GM12864 (cell line): ENCODE measurements at regions not wholly inside any gene's neighbourhood (a gene's known extent, or its start where the extent isn't known, plus 50 kb on each side); places are given as distances from the start of the nearest gene placed in this dataset.

Experiments used
- DNase-seq: peaks from one replicate; pipeline ENCODE4 v3.0.0-alpha.2; 2011; ENCODE audit warnings: low read depth
- H3K4me3 ChIP-seq: 2 replicates; pipeline ENCODE4 v1.5.1; 2011; ENCODE audit warnings: mild to moderate bottlenecking, low read depth, low read length, control low read depth
- TF ChIP-seq, protein P1 (sequence below): IDR thresholded peaks from 2 replicates; pipeline ENCODE4 v1.5.1; 2011; ENCODE audit warnings: low read depth, mild to moderate bottlenecking, moderate library complexity, low read length, control low read depth, inconsistent platforms; ENCODE audit errors: missing control alignments

DNA sequence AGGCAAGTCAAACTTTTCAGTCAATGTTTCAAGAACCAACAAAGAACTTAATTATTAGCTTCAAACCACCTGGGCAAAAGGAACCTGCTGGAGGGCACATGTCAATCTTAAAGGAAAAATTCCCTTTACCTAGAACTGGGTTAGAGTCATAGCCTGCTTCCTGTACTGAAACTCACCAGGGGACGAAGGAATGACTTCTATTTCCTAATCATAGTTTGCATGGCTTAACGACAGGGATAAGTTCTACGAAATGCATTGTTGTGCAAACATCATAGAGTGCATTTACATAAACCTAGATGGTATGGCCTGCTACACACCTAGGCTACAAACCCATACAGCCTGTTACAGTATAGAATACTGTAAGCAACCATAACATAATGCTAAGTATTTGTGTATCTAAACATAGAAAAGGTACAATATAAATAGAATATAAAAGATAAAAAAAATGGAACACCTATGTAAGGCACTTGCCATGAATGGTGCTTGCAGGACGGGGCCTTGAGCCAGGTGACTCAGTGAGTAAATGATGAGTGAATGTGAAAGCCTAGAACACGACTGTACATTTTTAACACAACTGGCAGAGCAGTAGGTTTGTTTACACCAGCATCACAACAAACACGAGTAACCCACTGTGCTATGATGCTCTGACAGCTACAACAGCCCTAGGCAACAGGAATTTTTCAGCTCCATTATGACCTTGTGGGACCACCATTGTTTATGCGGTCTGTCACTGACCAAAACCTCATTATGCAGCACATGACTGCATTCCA, 234.9 kb upstream of the CAND1 start:
- TF ChIP-seq, protein P1, sequence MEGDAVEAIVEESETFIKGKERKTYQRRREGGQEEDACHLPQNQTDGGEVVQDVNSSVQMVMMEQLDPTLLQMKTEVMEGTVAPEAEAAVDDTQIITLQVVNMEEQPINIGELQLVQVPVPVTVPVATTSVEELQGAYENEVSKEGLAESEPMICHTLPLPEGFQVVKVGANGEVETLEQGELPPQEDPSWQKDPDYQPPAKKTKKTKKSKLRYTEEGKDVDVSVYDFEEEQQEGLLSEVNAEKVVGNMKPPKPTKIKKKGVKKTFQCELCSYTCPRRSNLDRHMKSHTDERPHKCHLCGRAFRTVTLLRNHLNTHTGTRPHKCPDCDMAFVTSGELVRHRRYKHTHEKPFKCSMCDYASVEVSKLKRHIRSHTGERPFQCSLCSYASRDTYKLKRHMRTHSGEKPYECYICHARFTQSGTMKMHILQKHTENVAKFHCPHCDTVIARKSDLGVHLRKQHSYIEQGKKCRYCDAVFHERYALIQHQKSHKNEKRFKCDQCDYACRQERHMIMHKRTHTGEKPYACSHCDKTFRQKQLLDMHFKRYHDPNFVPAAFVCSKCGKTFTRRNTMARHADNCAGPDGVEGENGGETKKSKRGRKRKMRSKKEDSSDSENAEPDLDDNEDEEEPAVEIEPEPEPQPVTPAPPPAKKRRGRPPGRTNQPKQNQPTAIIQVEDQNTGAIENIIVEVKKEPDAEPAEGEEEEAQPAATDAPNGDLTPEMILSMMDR, result no peak
- no peak overlapping the region for H3K4me3 ChIP-seq
- DNase-seq, result no peak

- DNase-seq, result no peak
- TF ChIP-seq, protein P1, result no peak
- no peak overlapping the region for H3K4me3 ChIP-seq
Measured at GRCh38 chr12:67035121-67035520, 234.0 kb upstream of the CAND1 start.

DNA sequence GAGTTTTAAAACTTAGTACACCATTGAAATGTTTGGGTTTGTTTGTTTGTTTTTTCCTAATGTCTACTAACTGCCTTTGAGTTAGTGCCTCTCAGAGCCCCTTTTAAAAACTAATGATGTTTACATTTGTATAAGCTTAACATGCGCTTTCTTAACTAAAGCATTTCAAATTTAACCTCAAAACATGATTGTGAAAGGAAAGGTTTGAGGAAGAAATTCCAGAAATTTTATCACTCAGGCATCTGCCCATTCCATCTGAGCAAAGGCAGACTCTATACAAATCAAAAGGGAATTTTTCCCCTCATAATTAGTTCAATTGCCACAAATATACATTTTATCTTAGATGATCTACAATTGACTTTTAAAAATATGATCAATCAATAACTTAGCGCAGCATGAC, 230.7 kb upstream of the CAND1 start:
- H3K4me3 ChIP-seq, result no peak overlapping the region
- TF ChIP-seq, protein P1, result no peak
- no peak for DNase-seq

- TF ChIP-seq, protein P1, result no peak
- H3K4me3 ChIP-seq, result no peak overlapping the region
- DNase-seq, result no peak
Measured at GRCh38 chr12:67039995-67040860, 228.9 kb upstream of the CAND1 start.

DNA sequence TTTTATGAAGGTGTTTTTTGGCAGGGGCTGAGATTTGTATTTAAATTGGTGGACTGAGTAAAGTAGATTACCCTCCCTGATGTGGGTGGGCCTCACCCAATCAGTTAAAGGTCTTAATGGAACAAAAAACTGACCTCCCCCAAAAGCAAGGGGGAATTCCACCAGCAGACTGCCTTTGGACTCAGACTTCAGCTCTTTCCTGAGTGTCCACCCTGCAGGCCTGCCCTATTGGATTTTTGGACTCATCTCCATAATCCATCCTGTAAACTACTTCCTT, 228.4 kb upstream of the CAND1 start:
- H3K4me3 ChIP-seq, result no peak overlapping the region
- TF ChIP-seq, protein P1, result no peak
- DNase-seq, result no peak

DNA sequence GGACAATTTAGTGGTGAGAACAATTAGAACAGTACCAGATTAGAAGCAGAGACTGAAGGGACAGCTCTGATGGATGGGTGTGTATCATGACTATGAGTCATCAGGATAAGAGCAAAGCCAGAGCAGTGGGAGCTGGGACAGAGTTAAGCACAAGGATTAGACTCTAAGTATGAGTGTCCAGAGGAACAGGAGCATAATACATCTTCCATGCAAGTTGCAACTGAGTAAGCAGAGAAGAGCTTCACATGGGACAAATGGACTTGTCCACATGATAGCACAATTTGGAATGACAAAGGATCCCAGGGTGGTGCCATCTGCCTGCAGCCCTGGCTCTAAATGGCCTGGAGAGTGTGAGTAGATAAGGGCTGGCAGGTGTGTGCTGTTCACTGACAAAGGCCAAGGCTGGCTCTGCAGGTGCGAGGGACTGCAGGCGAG, 226.4 kb upstream of the CAND1 start:
- DNase-seq, result no peak
- TF ChIP-seq, protein P1, result no peak
- H3K4me3 ChIP-seq, result no peak overlapping the region
